ENCODE measurements at regions not wholly inside any gene's neighbourhood (a gene's known extent, or its start where the extent isn't known, plus 50 kb on each side); places are given as distances from the start of the nearest gene placed in this dataset.
A peak's percentile ranks its signal among the peaks of the same experiment; 100 is the strongest.

GRCh38 chr5:23013395-23013998, 160.4 kb upstream of the CDH12 start:
- peak overlapping the region; percentile 44 for H3K4me3 ChIP-seq (ENCODE audit: control insufficient read depth, low read depth, low read length)
- no peak for TF ChIP-seq CTCF (conservative IDR thresholded peaks at IDR 0.05; ENCODE audit: control insufficient read depth, insufficient read depth, low read depth, low read length)
- DNase-seq (ENCODE audit: low read depth): peak; percentile 4

- peak overlapping the region; percentile 44 for H3K4me3 ChIP-seq (ENCODE audit: control insufficient read depth, low read depth, low read length)
- no peak for DNase-seq (ENCODE audit: low read depth)
- no peak for TF ChIP-seq CTCF (conservative IDR thresholded peaks at IDR 0.05; ENCODE audit: control insufficient read depth, insufficient read depth, low read depth, low read length)
Measured at GRCh38 chr5:23012842-23013241, 159.7 kb upstream of the CDH12 start.

- DNase-seq (ENCODE audit: low read depth): no peak
- no peak for TF ChIP-seq CTCF (conservative IDR thresholded peaks at IDR 0.05; ENCODE audit: control insufficient read depth, insufficient read depth, low read depth, low read length)
- H3K4me3 ChIP-seq (ENCODE audit: control insufficient read depth, low read depth, low read length): no peak overlapping the region
Measured at GRCh38 chr5:23007762-23008161, 154.6 kb upstream of the CDH12 start.

- no peak for TF ChIP-seq CTCF (conservative IDR thresholded peaks at IDR 0.05; ENCODE audit: control insufficient read depth, insufficient read depth, low read depth, low read length)
- DNase-seq (ENCODE audit: low read depth): no peak
- H3K4me3 ChIP-seq (ENCODE audit: control insufficient read depth, low read depth, low read length): no peak overlapping the region
Measured at GRCh38 chr5:23007236-23007635, 154.1 kb upstream of the CDH12 start.

GRCh38 chr5:23001120-23001519, 148.0 kb upstream of the CDH12 start:
- TF ChIP-seq CTCF (conservative IDR thresholded peaks at IDR 0.05; ENCODE audit: control insufficient read depth, insufficient read depth, low read depth, low read length): no peak
- DNase-seq (ENCODE audit: low read depth): no peak

GRCh38 chr5:22998774-22999173, 145.6 kb upstream of the CDH12 start:
- no peak for TF ChIP-seq CTCF (conservative IDR thresholded peaks at IDR 0.05; ENCODE audit: control insufficient read depth, insufficient read depth, low read depth, low read length)
- H3K4me3 ChIP-seq (ENCODE audit: control insufficient read depth, low read depth, low read length): no peak overlapping the region
- DNase-seq (ENCODE audit: low read depth): no peak

More at GRCh38 chr5:23001120-23001519, 148.0 kb upstream of the CDH12 start:
- no peak overlapping the region for H3K4me3 ChIP-seq (ENCODE audit: control insufficient read depth, low read depth, low read length)

GRCh38 chr5:22998362-22998761, 145.2 kb upstream of the CDH12 start:
- no peak overlapping the region for H3K4me3 ChIP-seq (ENCODE audit: control insufficient read depth, low read depth, low read length)
- DNase-seq (ENCODE audit: low read depth): no peak
- TF ChIP-seq CTCF (conservative IDR thresholded peaks at IDR 0.05; ENCODE audit: control insufficient read depth, insufficient read depth, low read depth, low read length): no peak
